A549 (cell line): ENCODE measurements at regions not wholly inside any gene's neighbourhood (a gene's known extent, or its start where the extent isn't known, plus 50 kb on each side); places are given as distances from the start of the nearest gene placed in this dataset.

Experiments
- CHD4 ChIP-seq: fragments of 200-600 bp; sonication (generic); IDR thresholded peaks from 2 replicates; pipeline ENCODE4 v1.6.1; 2016; ENCODE audit warnings: antibody characterized with exemption, mild to moderate bottlenecking, borderline replicate concordance
- ESRRA ChIP-seq: fragments of 150-350 bp; IDR thresholded peaks from 2 replicates; pipeline ENCODE4 v1.6.1; 2014; ENCODE audit warnings: mild to moderate bottlenecking, low read length, borderline replicate concordance
- FOSL2 ChIP-seq, 2 experiments: fragments of 450-650 bp in 1 of 2; fragments of >200 bp in 1 of 2; sonication (Bioruptor Twin) in 1 of 2; formaldehyde crosslinking; IDR thresholded peaks; 2 replicates each; pipeline versions ENCODE4 v1.5.0 to v1.6.1; 2016 to 2020; ENCODE audit warnings: mild to moderate bottlenecking in 1 of 2, moderate library complexity in 1 of 2
- POLR2A ChIP-seq: IDR thresholded peaks from 2 replicates; pipeline ENCODE4 v1.6.1; 2012; ENCODE audit warnings: mild to moderate bottlenecking, low read length
- SMC3 ChIP-seq: fragments of >200 bp; sonication (Bioruptor Twin); formaldehyde crosslinking; IDR thresholded peaks from 3 replicates; pipeline ENCODE4 v1.6.1; 2018; ENCODE audit warnings: inconsistent platforms
- TF ChIP-seq, protein P1 (sequence below): fragments of 250-450 bp; sonication (Bioruptor Pico); IDR thresholded peaks from 2 replicates; pipeline ENCODE4 v1.5.0; 2021; ENCODE audit warnings: mild to moderate bottlenecking, moderate library complexity, borderline replicate concordance
- TF ChIP-seq, protein P2 (sequence below): fragments of 200-600 bp; sonication (generic); IDR thresholded peaks from 2 replicates; pipeline ENCODE4 v1.6.1; 2016; ENCODE audit warnings: antibody characterized with exemption, mild to moderate bottlenecking, moderate library complexity
- TF ChIP-seq, protein P3 (sequence below): fragments of >200 bp; sonication (Bioruptor Twin); formaldehyde crosslinking; IDR thresholded peaks from 3 replicates; pipeline ENCODE4 v1.5.1; 2016

DNA sequence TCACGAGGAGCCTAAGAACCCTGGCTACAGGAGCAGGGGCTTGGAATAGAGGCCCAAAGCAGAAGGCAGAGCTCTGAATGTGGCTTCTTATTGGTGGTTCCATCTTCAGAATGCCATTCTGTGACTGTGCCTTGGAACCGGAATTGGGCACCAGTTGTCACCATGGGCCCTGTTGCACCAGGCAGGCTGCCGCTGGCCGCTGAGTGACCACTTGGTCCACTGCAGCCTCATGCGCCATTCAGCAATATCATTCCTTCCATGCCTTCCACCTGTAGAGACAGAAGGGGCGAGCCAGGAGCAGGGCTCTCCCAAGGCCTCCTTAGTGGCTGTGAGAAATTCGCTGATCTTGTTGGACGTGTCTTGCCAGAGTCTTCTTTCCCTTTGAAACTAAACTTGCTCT is 270.3 kb upstream of the CHD6 start:
- TF ChIP-seq POLR2A = no peak
- TF ChIP-seq, protein P1, sequence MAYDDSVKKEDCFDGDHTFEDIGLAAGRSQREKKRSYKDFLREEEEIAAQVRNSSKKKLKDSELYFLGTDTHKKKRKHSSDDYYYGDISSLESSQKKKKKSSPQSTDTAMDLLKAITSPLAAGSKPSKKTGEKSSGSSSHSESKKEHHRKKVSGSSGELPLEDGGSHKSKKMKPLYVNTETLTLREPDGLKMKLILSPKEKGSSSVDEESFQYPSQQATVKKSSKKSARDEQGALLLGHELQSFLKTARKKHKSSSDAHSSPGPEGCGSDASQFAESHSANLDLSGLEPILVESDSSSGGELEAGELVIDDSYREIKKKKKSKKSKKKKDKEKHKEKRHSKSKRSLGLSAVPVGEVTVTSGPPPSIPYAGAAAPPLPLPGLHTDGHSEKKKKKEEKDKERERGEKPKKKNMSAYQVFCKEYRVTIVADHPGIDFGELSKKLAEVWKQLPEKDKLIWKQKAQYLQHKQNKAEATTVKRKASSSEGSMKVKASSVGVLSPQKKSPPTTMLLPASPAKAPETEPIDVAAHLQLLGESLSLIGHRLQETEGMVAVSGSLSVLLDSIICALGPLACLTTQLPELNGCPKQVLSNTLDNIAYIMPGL (CRISPR knock-in tag) = no peak
- TF ChIP-seq, protein P2, sequence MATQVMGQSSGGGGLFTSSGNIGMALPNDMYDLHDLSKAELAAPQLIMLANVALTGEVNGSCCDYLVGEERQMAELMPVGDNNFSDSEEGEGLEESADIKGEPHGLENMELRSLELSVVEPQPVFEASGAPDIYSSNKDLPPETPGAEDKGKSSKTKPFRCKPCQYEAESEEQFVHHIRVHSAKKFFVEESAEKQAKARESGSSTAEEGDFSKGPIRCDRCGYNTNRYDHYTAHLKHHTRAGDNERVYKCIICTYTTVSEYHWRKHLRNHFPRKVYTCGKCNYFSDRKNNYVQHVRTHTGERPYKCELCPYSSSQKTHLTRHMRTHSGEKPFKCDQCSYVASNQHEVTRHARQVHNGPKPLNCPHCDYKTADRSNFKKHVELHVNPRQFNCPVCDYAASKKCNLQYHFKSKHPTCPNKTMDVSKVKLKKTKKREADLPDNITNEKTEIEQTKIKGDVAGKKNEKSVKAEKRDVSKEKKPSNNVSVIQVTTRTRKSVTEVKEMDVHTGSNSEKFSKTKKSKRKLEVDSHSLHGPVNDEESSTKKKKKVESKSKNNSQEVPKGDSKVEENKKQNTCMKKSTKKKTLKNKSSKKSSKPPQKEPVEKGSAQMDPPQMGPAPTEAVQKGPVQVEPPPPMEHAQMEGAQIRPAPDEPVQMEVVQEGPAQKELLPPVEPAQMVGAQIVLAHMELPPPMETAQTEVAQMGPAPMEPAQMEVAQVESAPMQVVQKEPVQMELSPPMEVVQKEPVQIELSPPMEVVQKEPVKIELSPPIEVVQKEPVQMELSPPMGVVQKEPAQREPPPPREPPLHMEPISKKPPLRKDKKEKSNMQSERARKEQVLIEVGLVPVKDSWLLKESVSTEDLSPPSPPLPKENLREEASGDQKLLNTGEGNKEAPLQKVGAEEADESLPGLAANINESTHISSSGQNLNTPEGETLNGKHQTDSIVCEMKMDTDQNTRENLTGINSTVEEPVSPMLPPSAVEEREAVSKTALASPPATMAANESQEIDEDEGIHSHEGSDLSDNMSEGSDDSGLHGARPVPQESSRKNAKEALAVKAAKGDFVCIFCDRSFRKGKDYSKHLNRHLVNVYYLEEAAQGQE = no peak
- TF ChIP-seq, protein P3, sequence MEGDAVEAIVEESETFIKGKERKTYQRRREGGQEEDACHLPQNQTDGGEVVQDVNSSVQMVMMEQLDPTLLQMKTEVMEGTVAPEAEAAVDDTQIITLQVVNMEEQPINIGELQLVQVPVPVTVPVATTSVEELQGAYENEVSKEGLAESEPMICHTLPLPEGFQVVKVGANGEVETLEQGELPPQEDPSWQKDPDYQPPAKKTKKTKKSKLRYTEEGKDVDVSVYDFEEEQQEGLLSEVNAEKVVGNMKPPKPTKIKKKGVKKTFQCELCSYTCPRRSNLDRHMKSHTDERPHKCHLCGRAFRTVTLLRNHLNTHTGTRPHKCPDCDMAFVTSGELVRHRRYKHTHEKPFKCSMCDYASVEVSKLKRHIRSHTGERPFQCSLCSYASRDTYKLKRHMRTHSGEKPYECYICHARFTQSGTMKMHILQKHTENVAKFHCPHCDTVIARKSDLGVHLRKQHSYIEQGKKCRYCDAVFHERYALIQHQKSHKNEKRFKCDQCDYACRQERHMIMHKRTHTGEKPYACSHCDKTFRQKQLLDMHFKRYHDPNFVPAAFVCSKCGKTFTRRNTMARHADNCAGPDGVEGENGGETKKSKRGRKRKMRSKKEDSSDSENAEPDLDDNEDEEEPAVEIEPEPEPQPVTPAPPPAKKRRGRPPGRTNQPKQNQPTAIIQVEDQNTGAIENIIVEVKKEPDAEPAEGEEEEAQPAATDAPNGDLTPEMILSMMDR = no peak
- TF ChIP-seq FOSL2 (IDR thresholded peaks at IDR 0.05) = no peak
- no peak for TF ChIP-seq FOSL2 (CRISPR knock-in tag; IDR thresholded peaks at IDR 0.05)
- TF ChIP-seq ESRRA = no peak
- no peak for TF ChIP-seq SMC3
- TF ChIP-seq CHD4 = no peak
